Fibroblast of peridontal ligament (primary cell): ENCODE measurements at regions not wholly inside any gene's neighbourhood (a gene's known extent, or its start where the extent isn't known, plus 50 kb on each side); places are given as distances from the start of the nearest gene placed in this dataset.
A peak's percentile ranks its signal among the peaks of the same experiment; 100 is the strongest.
"Not testable (repeated sequence)": the region's sequence is repeated elsewhere in the genome, so short reads cannot be mapped to it uniquely, and the experiment has no call there.

Source experiments
- DNase-seq: peaks from one replicate; pipeline ENCODE4 v3.0.0-alpha.2; 2010; ENCODE audit errors: extremely low read depth

GRCh38 chr13:90648497-90648896, 699.0 kb upstream of the MIR17HG start:
- DNase-seq: no peak

GRCh38 chr13:90652036-90652435, 695.5 kb upstream of the MIR17HG start:
- no peak for DNase-seq

GRCh38 chr13:90654970-90655369, 692.5 kb upstream of the MIR17HG start:
- no peak for DNase-seq

GRCh38 chr13:90664200-90664599, 683.3 kb upstream of the MIR17HG start:
- DNase-seq: not testable (repeated sequence)

- no peak for DNase-seq
These were observed 673.7 kb upstream of the MIR17HG start for GRCh38 chr13:90673746-90674145.

GRCh38 chr13:90675129-90675528, 672.4 kb upstream of the MIR17HG start:
- no peak for DNase-seq

GRCh38 chr13:90680826-90681225, 666.7 kb upstream of the MIR17HG start:
- DNase-seq: no peak

- DNase-seq: no peak
These were observed 663.8 kb upstream of the MIR17HG start for GRCh38 chr13:90683711-90684131.

GRCh38 chr13:90686442-90686841, 661.0 kb upstream of the MIR17HG start:
- peak; percentile 24 for DNase-seq

- DNase-seq: no peak
These were observed 658.4 kb upstream of the MIR17HG start for GRCh38 chr13:90689111-90689510.

- peak; percentile 3 for DNase-seq
These were observed 656.9 kb upstream of the MIR17HG start for GRCh38 chr13:90690458-90691080.

- no peak for DNase-seq
These were observed 651.2 kb upstream of the MIR17HG start for GRCh38 chr13:90696254-90696653.

- no peak for DNase-seq
These were observed 650.8 kb upstream of the MIR17HG start for GRCh38 chr13:90696656-90697055.

GRCh38 chr13:90700340-90700739, 647.1 kb upstream of the MIR17HG start:
- no peak for DNase-seq

GRCh38 chr13:90701264-90701663, 646.2 kb upstream of the MIR17HG start:
- no peak for DNase-seq

- no peak for DNase-seq
These were observed 645.4 kb upstream of the MIR17HG start for GRCh38 chr13:90702050-90702449.

GRCh38 chr13:90706631-90707030, 640.9 kb upstream of the MIR17HG start:
- no peak for DNase-seq

- DNase-seq: no peak
These were observed 639.4 kb upstream of the MIR17HG start for GRCh38 chr13:90708128-90708527.

GRCh38 chr13:90709319-90709718, 638.2 kb upstream of the MIR17HG start:
- no peak for DNase-seq

- no peak for DNase-seq
These were observed 637.2 kb upstream of the MIR17HG start for GRCh38 chr13:90710164-90710759.

- no peak for DNase-seq
These were observed 633.9 kb upstream of the MIR17HG start for GRCh38 chr13:90713441-90714133.

GRCh38 chr13:90715485-90715884, 632.0 kb upstream of the MIR17HG start:
- no peak for DNase-seq

- peak; percentile 20 for DNase-seq
These were observed 630.0 kb upstream of the MIR17HG start for GRCh38 chr13:90717451-90717936.
